ENCODE measurements at regions not wholly inside any gene's neighbourhood (a gene's known extent, or its start where the extent isn't known, plus 50 kb on each side); places are given as distances from the start of the nearest gene placed in this dataset.
"Not testable (repeated sequence)": the region's sequence is repeated elsewhere in the genome, so short reads cannot be mapped to it uniquely, and the experiment has no call there.

GRCh38 chr5:34185572-34185971, 142.6 kb upstream of the C1QTNF3 start:
- H3K4me1 Mint-ChIP-seq; POLR2A ChIA-PET; H3K4me3 ChIP-seq (ENCODE audit: low read length); H3K4me3 Mint-ChIP-seq; DNase-seq; H3K27me3 Mint-ChIP-seq; H3K9me3 ChIP-seq (ENCODE audit: low read length); H3K27ac ChIP-seq (ENCODE audit: low read depth, low read length); CTCF ChIA-PET; H3K9me3 Mint-ChIP-seq; H3K36me3 ChIP-seq (ENCODE audit: insufficient read depth, low read length); H3K4me1 ChIP-seq (ENCODE audit: insufficient read depth, low read length); H3K27me3 ChIP-seq (ENCODE audit: insufficient read depth, low read length, poor library complexity, severe bottlenecking): not testable (repeated sequence)
- H3K27ac Mint-ChIP-seq, result peak overlapping the region in 5 of 8 donors; percentile 0 to 4 (median 1)
- peaks cover 8 to 39% (median 12%) of the 10 kb centered on the region in 3 donors for H3K36me3 Mint-ChIP-seq

DNA sequence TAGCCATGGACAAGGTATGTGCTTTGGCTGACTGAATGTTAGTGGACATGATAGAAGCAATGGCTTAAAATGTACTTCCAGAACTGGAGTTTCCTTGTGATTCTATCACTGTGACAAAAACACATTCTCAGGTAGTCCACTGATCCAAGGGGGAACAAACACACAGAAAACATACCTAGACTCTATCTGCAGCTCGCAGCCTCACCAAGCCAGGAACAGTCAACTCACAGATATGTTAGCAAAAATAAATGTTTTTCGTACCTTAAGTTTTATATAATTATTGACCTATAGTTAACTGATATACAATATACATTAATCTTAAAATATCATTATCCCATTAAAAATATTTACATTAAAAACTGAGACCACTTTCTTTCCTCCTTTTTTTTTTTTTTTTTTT, 143.1 kb upstream of the C1QTNF3 start:
- POLR2A ChIA-PET; H3K27me3 ChIP-seq (ENCODE audit: insufficient read depth, low read length, poor library complexity, severe bottlenecking); CTCF ChIA-PET; H3K4me3 Mint-ChIP-seq; H3K9me3 ChIP-seq (ENCODE audit: low read length); H3K4me1 ChIP-seq (ENCODE audit: insufficient read depth, low read length); H3K9me3 Mint-ChIP-seq; H3K4me1 Mint-ChIP-seq; H3K27ac ChIP-seq (ENCODE audit: low read depth, low read length); H3K36me3 ChIP-seq (ENCODE audit: insufficient read depth, low read length); H3K4me3 ChIP-seq (ENCODE audit: low read length); H3K27me3 Mint-ChIP-seq: not testable (repeated sequence)
- H3K36me3 Mint-ChIP-seq, result peaks cover 6 to 41% (median 15%) of the 10 kb centered on the region in 3 donors
- peak in 1 of 5 donors; percentile 47 for DNase-seq
- peak overlapping the region in 2 of 8 donors; percentile 14 to 54 for H3K27ac Mint-ChIP-seq

DNA sequence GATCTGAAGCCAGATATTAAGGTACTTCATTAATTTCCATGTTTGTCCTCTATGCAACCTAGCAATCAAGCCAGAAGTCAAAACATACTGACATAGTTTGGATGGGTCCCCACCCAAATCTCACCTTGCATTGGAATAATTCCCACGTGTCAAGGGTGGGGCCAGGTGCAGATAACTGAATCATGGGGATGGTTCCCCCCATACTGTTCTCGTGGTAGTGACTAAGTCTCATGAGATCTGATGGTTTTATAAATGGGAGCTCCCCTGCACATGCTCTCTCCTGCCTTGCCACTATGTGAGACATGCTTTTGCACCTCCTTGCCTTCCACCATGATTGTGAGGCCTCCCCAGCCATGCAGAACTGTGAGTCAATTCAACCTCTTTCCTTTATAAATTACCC, 143.9 kb upstream of the C1QTNF3 start:
- H3K4me3 Mint-ChIP-seq; H3K9me3 Mint-ChIP-seq; H3K27me3 Mint-ChIP-seq; H3K27me3 ChIP-seq (ENCODE audit: insufficient read depth, low read length, poor library complexity, severe bottlenecking); POLR2A ChIA-PET; H3K27ac ChIP-seq (ENCODE audit: low read depth, low read length); H3K4me3 ChIP-seq (ENCODE audit: low read length); H3K4me1 ChIP-seq (ENCODE audit: insufficient read depth, low read length); H3K4me1 Mint-ChIP-seq; CTCF ChIA-PET; H3K9me3 ChIP-seq (ENCODE audit: low read length); H3K36me3 ChIP-seq (ENCODE audit: insufficient read depth, low read length): not testable (repeated sequence)
- peak in 1 of 5 donors; percentile 51 for DNase-seq
- peaks cover 9 to 45% (median 21%) of the 10 kb centered on the region in 3 donors for H3K36me3 Mint-ChIP-seq
- H3K27ac Mint-ChIP-seq, result peak overlapping the region in 1 of 8 donors; percentile 45

- H3K27me3 ChIP-seq (ENCODE audit: insufficient read depth, low read length, poor library complexity, severe bottlenecking); H3K4me3 ChIP-seq (ENCODE audit: low read length); H3K4me1 ChIP-seq (ENCODE audit: insufficient read depth, low read length); CTCF ChIA-PET; H3K27ac Mint-ChIP-seq; H3K27ac ChIP-seq (ENCODE audit: low read depth, low read length); H3K27me3 Mint-ChIP-seq; DNase-seq; H3K36me3 ChIP-seq (ENCODE audit: insufficient read depth, low read length); H3K9me3 Mint-ChIP-seq; POLR2A ChIA-PET; H3K4me3 Mint-ChIP-seq; H3K9me3 ChIP-seq (ENCODE audit: low read length): not testable (repeated sequence)
- Mint-ChIP-seq H3K4me1 (peaks cover 3 to 10% (median 4%) of the 10 kb centered on the region in 3 donors), H3K36me3 (peaks cover 10 to 48% (median 27%) of the 10 kb centered on the region in 3 donors)
Observed at GRCh38 chr5:34187441-34187840, 144.4 kb upstream of the C1QTNF3 start.

- peak; percentile 34 to 78 (median 47) for DNase-seq
- H3K27ac Mint-ChIP-seq, result peak overlapping the region in 2 of 8 donors; percentile 43 to 48
- H3K4me1 ChIP-seq (ENCODE audit: insufficient read depth, low read length); H3K9me3 ChIP-seq (ENCODE audit: low read length); H3K27me3 Mint-ChIP-seq; POLR2A ChIA-PET; CTCF ChIA-PET; H3K9me3 Mint-ChIP-seq; H3K4me3 ChIP-seq (ENCODE audit: low read length); H3K27ac ChIP-seq (ENCODE audit: low read depth, low read length); H3K36me3 ChIP-seq (ENCODE audit: insufficient read depth, low read length); H3K27me3 ChIP-seq (ENCODE audit: insufficient read depth, low read length, poor library complexity, severe bottlenecking); H3K4me3 Mint-ChIP-seq: not testable (repeated sequence)
- peaks cover 3 to 12% (median 4%) of the 10 kb centered on the region in 3 donors for H3K4me1 Mint-ChIP-seq
- H3K36me3 Mint-ChIP-seq, result peaks cover 10 to 51% (median 30%) of the 10 kb centered on the region in 3 donors
Observed at GRCh38 chr5:34188001-34188822, 145.2 kb upstream of the C1QTNF3 start.

- H3K27ac Mint-ChIP-seq, result not testable (repeated sequence)
Observed at GRCh38 chr5:34189246-34189645, 146.2 kb upstream of the C1QTNF3 start.

DNA sequence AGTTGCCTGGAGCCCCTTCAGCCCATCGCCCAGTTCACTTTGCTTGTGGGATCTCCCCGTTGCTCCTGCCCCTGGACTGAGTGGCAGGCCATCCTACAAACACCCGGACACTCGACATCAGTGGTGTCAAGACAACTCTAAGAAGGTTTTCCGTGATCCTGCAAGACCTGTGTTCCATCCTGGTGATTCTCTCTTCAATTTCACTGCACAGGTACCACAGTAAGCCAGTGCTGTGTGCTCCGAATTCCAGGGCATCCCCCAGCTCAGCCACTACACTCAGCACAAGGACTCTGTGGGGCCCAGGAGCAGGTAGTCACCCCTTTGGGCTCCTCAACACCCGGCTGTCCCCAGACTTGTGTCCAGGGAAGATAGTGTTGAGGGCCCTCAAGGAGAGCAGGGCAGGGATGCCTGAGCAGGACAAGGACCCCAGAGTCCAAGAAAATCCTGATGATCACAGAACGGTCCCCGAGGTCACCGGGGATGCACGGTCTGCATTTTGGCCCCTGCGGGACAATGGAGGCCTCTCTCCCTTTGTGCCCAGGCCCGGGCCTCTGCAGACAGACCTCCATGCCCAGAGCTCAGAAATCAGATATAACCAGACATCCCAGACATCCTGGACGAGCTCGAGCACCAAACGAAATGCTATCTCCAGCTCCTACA, 146.9 kb upstream of the C1QTNF3 start:
- H3K27ac ChIP-seq (ENCODE audit: low read depth, low read length); CTCF ChIA-PET; H3K27me3 Mint-ChIP-seq; H3K36me3 ChIP-seq (ENCODE audit: insufficient read depth, low read length); H3K4me3 ChIP-seq (ENCODE audit: low read length); H3K9me3 ChIP-seq (ENCODE audit: low read length); H3K27me3 ChIP-seq (ENCODE audit: insufficient read depth, low read length, poor library complexity, severe bottlenecking); H3K4me3 Mint-ChIP-seq; POLR2A ChIA-PET; H3K9me3 Mint-ChIP-seq; H3K4me1 ChIP-seq (ENCODE audit: insufficient read depth, low read length): not testable (repeated sequence)
- H3K27ac Mint-ChIP-seq, result peak overlapping the region in 1 of 8 donors; percentile 49
- H3K4me1 Mint-ChIP-seq, result peaks cover 3 to 14% (median 4%) of the 10 kb centered on the region in 3 donors
- peak in 4 of 5 donors; percentile 5 to 67 (median 14) for DNase-seq
- peaks cover 13 to 53% (median 30%) of the 10 kb centered on the region in 3 donors for H3K36me3 Mint-ChIP-seq

More at GRCh38 chr5:34189246-34189645, 146.2 kb upstream of the C1QTNF3 start:
- DNase-seq, result peak in 2 of 5 donors; percentile 2 to 72
- CTCF ChIA-PET; POLR2A ChIA-PET; H3K27me3 Mint-ChIP-seq; H3K4me3 ChIP-seq (ENCODE audit: low read length); H3K27ac ChIP-seq (ENCODE audit: low read depth, low read length); H3K4me3 Mint-ChIP-seq; H3K36me3 ChIP-seq (ENCODE audit: insufficient read depth, low read length); H3K9me3 Mint-ChIP-seq; H3K9me3 ChIP-seq (ENCODE audit: low read length); H3K4me1 ChIP-seq (ENCODE audit: insufficient read depth, low read length); H3K27me3 ChIP-seq (ENCODE audit: insufficient read depth, low read length, poor library complexity, severe bottlenecking): not testable (repeated sequence)
- Mint-ChIP-seq H3K36me3 (peaks cover 13 to 53% (median 30%) of the 10 kb centered on the region in 3 donors), H3K4me1 (peaks cover 3 to 14% (median 4%) of the 10 kb centered on the region in 3 donors)

GRCh38 chr5:34190466-34190865, 147.5 kb upstream of the C1QTNF3 start:
- H3K27me3 Mint-ChIP-seq; CTCF ChIA-PET; H3K9me3 ChIP-seq (ENCODE audit: low read length); H3K4me1 ChIP-seq (ENCODE audit: insufficient read depth, low read length); H3K9me3 Mint-ChIP-seq; H3K27ac ChIP-seq (ENCODE audit: low read depth, low read length); H3K4me3 ChIP-seq (ENCODE audit: low read length); H3K27me3 ChIP-seq (ENCODE audit: insufficient read depth, low read length, poor library complexity, severe bottlenecking); H3K4me3 Mint-ChIP-seq; H3K36me3 ChIP-seq (ENCODE audit: insufficient read depth, low read length); POLR2A ChIA-PET: not testable (repeated sequence)
- Mint-ChIP-seq H3K36me3 (peaks cover 13 to 52% (median 30%) of the 10 kb centered on the region in 3 donors), H3K27ac (peak overlapping the region in 1 of 8 donors; percentile 12), H3K4me1 (peaks cover 3 to 14% (median 4%) of the 10 kb centered on the region in 3 donors)
- DNase-seq, result peak in 2 of 5 donors; percentile 19 to 75

All from CD8-positive, alpha-beta memory T cell (primary cell).